ENCODE measurements at regions not wholly inside any gene's neighbourhood (a gene's known extent, or its start where the extent isn't known, plus 50 kb on each side); places are given as distances from the start of the nearest gene placed in this dataset.

GRCh38 chr7:155189590-155189989, 108.1 kb upstream of the INSIG1 start:
- no peak overlapping the region for H3K9ac ChIP-seq
- H3K4me3 Mint-ChIP-seq: no peak overlapping the region
- H3K79me2 ChIP-seq (ENCODE audit: low read depth): no peaks in the 10 kb centered on the region
- H3K27ac ChIP-seq: no peak overlapping the region
- peaks cover 37% of the 10 kb centered on the region for H3K9me3 Mint-ChIP-seq
- H3K4me2 ChIP-seq: no peak overlapping the region
- H3K4me1 Mint-ChIP-seq: peaks cover 2% of the 10 kb centered on the region
- H3K27me3 Mint-ChIP-seq (ENCODE audit: insufficient read depth, low read depth): peaks cover 12% of the 10 kb centered on the region
- no peak for DNase-seq (ENCODE audit: low spot score)
- H3K36me3 ChIP-seq: no peaks in the 10 kb centered on the region
- H4K20me1 ChIP-seq (ENCODE audit: low read depth): no peaks in the 10 kb centered on the region
- peaks cover 6% of the 10 kb centered on the region for H3K9me3 ChIP-seq (ENCODE audit: low read depth)
- TF ChIP-seq EZH2phosphoT487 (IDR thresholded peaks at IDR 0.05) (no peak), EZH2 (IDR thresholded peaks at IDR 0.05) (no peak)
- TF ChIP-seq, protein P1, sequence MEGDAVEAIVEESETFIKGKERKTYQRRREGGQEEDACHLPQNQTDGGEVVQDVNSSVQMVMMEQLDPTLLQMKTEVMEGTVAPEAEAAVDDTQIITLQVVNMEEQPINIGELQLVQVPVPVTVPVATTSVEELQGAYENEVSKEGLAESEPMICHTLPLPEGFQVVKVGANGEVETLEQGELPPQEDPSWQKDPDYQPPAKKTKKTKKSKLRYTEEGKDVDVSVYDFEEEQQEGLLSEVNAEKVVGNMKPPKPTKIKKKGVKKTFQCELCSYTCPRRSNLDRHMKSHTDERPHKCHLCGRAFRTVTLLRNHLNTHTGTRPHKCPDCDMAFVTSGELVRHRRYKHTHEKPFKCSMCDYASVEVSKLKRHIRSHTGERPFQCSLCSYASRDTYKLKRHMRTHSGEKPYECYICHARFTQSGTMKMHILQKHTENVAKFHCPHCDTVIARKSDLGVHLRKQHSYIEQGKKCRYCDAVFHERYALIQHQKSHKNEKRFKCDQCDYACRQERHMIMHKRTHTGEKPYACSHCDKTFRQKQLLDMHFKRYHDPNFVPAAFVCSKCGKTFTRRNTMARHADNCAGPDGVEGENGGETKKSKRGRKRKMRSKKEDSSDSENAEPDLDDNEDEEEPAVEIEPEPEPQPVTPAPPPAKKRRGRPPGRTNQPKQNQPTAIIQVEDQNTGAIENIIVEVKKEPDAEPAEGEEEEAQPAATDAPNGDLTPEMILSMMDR (IDR thresholded peaks at IDR 0.05): no peak
- no peak overlapping the region for H3K4me3 ChIP-seq
- no peaks in the 10 kb centered on the region for H3F3A ChIP-seq (ENCODE audit: low read depth)
- peak overlapping the region; percentile 50 for H3K27ac Mint-ChIP-seq
- H3K27me3 ChIP-seq: peaks cover 23% of the 10 kb centered on the region
- H3K4me1 ChIP-seq: no peaks in the 10 kb centered on the region
- no peak overlapping the region for H2AFZ ChIP-seq (replicated peaks)
- H3K36me3 Mint-ChIP-seq: no peaks in the 10 kb centered on the region

DNA sequence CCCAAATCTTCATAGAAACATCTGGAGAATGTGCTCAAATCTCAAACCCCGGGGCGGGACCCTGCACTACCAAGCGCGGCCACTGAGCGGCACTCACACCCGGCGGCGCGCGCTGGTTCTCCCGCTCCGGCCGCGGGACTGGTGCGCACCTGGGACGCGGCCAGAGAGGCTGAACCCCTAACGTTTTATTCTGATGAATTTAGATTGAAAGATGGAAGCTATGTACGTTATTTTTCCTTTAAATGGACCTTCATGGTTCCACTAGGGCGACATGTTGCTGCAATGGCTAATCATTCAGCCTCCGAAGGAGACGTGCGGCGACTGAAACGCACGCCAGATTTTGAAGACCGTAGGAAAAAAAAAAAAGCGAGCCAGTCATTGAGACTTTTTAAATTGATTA, 107.0 kb upstream of the INSIG1 start:
- peak overlapping the region; percentile 48 for H3K4me2 ChIP-seq
- DNase-seq (ENCODE audit: low spot score): peak; percentile 74
- no peaks in the 10 kb centered on the region for H4K20me1 ChIP-seq (ENCODE audit: low read depth)
- peak overlapping the region; percentile 33 for H3K4me3 Mint-ChIP-seq
- H3K4me3 ChIP-seq: no peak overlapping the region
- H3K9ac ChIP-seq: no peak overlapping the region
- H3K27me3 Mint-ChIP-seq (ENCODE audit: insufficient read depth, low read depth): peaks cover 5% of the 10 kb centered on the region
- H3F3A ChIP-seq (ENCODE audit: low read depth): no peaks in the 10 kb centered on the region
- no peak overlapping the region for H3K27ac ChIP-seq
- H3K27me3 ChIP-seq: peaks cover 23% of the 10 kb centered on the region
- no peak overlapping the region for H2AFZ ChIP-seq (replicated peaks)
- no peaks in the 10 kb centered on the region for H3K36me3 Mint-ChIP-seq
- TF ChIP-seq, protein P1 (IDR thresholded peaks at IDR 0.05): peak; percentile 84
- TF ChIP-seq EZH2 (IDR thresholded peaks at IDR 0.05): peak; percentile 44
- TF ChIP-seq EZH2phosphoT487 (IDR thresholded peaks at IDR 0.05): no peak
- H3K79me2 ChIP-seq (ENCODE audit: low read depth): no peaks in the 10 kb centered on the region
- H3K36me3 ChIP-seq: no peaks in the 10 kb centered on the region
- H3K4me1 Mint-ChIP-seq: peaks cover 2% of the 10 kb centered on the region
- no peaks in the 10 kb centered on the region for H3K9me3 ChIP-seq (ENCODE audit: low read depth)
- H3K4me1 ChIP-seq: no peaks in the 10 kb centered on the region
- H3K9me3 Mint-ChIP-seq: peaks cover 26% of the 10 kb centered on the region
- no peak overlapping the region for H3K27ac Mint-ChIP-seq

GRCh38 chr7:155191137-155191536, 106.5 kb upstream of the INSIG1 start:
- no peak for DNase-seq (ENCODE audit: low spot score)
- Mint-ChIP-seq H3K4me1 (peaks cover 2% of the 10 kb centered on the region), H3K9me3 (peaks cover 25% of the 10 kb centered on the region), H3K27me3 (ENCODE audit: insufficient read depth, low read depth) (peaks cover 5% of the 10 kb centered on the region), H3K36me3 (no peaks in the 10 kb centered on the region), H3K4me3 (no peak overlapping the region), H3K27ac (no peak overlapping the region)
- H3K4me2 ChIP-seq: no peak overlapping the region
- H3K9ac ChIP-seq: no peak overlapping the region
- H3K36me3 ChIP-seq: no peaks in the 10 kb centered on the region
- no peaks in the 10 kb centered on the region for H3K4me1 ChIP-seq
- no peaks in the 10 kb centered on the region for H3K9me3 ChIP-seq (ENCODE audit: low read depth)
- no peak for TF ChIP-seq EZH2phosphoT487 (IDR thresholded peaks at IDR 0.05)
- TF ChIP-seq EZH2 (IDR thresholded peaks at IDR 0.05): no peak
- no peak overlapping the region for H3K4me3 ChIP-seq
- H3K27me3 ChIP-seq: peaks cover 23% of the 10 kb centered on the region
- no peak overlapping the region for H2AFZ ChIP-seq (replicated peaks)
- no peaks in the 10 kb centered on the region for H3K79me2 ChIP-seq (ENCODE audit: low read depth)
- no peaks in the 10 kb centered on the region for H4K20me1 ChIP-seq (ENCODE audit: low read depth)
- H3F3A ChIP-seq (ENCODE audit: low read depth): no peaks in the 10 kb centered on the region
- H3K27ac ChIP-seq: no peak overlapping the region

DNA sequence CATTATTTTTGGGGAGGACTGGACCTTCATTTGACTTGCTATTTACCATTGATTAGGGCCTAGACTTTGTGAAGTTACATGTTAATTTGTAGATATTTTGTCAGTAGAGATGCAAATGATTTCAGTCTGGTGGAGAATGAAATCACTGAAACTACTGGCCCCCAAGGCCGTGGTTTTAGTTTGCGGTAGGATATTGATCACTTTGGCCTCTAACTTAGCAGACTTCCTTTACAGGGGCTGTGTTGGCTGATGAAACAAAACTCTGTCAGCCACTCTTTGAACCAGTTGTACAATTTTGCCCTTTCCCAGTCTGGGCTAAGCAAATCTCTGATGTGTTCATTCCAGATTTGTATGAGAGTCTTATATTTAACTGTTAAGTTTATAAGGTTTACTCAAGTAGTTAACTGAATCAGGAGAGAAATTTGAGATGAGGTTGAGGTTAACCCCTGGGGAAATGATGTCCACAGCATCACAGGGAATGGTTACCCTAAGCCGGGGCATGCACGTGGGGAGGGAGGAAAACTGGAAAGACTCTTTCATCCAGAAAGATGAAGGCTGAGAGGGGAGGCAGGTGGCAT, 105.7 kb upstream of the INSIG1 start:
- Histone ChIP-seq H3K27ac (no peak overlapping the region), H4K20me1 (ENCODE audit: low read depth) (no peaks in the 10 kb centered on the region), H3K36me3 (no peaks in the 10 kb centered on the region), H3K79me2 (ENCODE audit: low read depth) (no peaks in the 10 kb centered on the region), H3K9me3 (ENCODE audit: low read depth) (no peaks in the 10 kb centered on the region), H3F3A (ENCODE audit: low read depth) (no peaks in the 10 kb centered on the region), H3K27me3 (peaks cover 23% of the 10 kb centered on the region), H2AFZ (replicated peaks) (no peak overlapping the region), H3K4me2 (no peak overlapping the region), H3K4me1 (no peaks in the 10 kb centered on the region), H3K9ac (no peak overlapping the region), H3K4me3 (no peak overlapping the region)
- H3K27ac Mint-ChIP-seq: no peak overlapping the region
- no peaks in the 10 kb centered on the region for H3K36me3 Mint-ChIP-seq
- H3K27me3 Mint-ChIP-seq (ENCODE audit: insufficient read depth, low read depth): peaks cover 5% of the 10 kb centered on the region
- H3K9me3 Mint-ChIP-seq: peaks cover 21% of the 10 kb centered on the region
- peaks cover 2% of the 10 kb centered on the region for H3K4me1 Mint-ChIP-seq
- DNase-seq (ENCODE audit: low spot score): no peak
- no peak for TF ChIP-seq EZH2phosphoT487 (IDR thresholded peaks at IDR 0.05)
- TF ChIP-seq, protein P1 (IDR thresholded peaks at IDR 0.05): no peak
- no peak for TF ChIP-seq EZH2 (IDR thresholded peaks at IDR 0.05)
- H3K4me3 Mint-ChIP-seq: no peak overlapping the region

All from neural progenitor cell (in vitro differentiated cells).